Liver (tissue), 7 donors: ENCODE measurements at regions not wholly inside any gene's neighbourhood (a gene's known extent, or its start where the extent isn't known, plus 50 kb on each side); places are given as distances from the start of the nearest gene placed in this dataset.

Experiments
- DNase-seq: peaks from one replicate; pipeline ENCODE4 v3.0.0-alpha.2; 2017; ENCODE audit warnings: low spot score
- H3K27ac ChIP-seq, 2 donors: one replicate each; pipeline ENCODE4 v1.7.0; 2013; ENCODE audit warnings: inconsistent platforms in 2 of 2, low read length in 2 of 2, control low read depth in 1 of 2, low read depth in 1 of 2, mild to moderate bottlenecking in 1 of 2
- H3K27me3 ChIP-seq, 4 donors: one replicate each; pipeline versions ENCODE4 v1.6.1 to v1.7.0; 2013; ENCODE audit warnings: low read length in 3 of 4, inconsistent platforms in 1 of 4, mild to moderate bottlenecking in 1 of 4, moderate library complexity in 1 of 4; ENCODE audit not compliant: control insufficient read depth in 4 of 4, insufficient read depth in 4 of 4
- H3K36me3 ChIP-seq, 4 donors: one replicate each; pipeline versions ENCODE4 v1.6.1 to v1.7.0; 2013; ENCODE audit warnings: low read length in 3 of 4, mild to moderate bottlenecking in 3 of 4, low read depth in 1 of 4, moderate library complexity in 1 of 4; ENCODE audit not compliant: control insufficient read depth in 4 of 4, insufficient read depth in 3 of 4
- H3K4me1 ChIP-seq, 4 donors: one replicate each; pipeline versions ENCODE4 v1.6.1 to v1.7.0; 2013; ENCODE audit warnings: low read length in 3 of 4, mild to moderate bottlenecking in 3 of 4, moderate library complexity in 1 of 4; ENCODE audit not compliant: control insufficient read depth in 4 of 4, insufficient read depth in 4 of 4
- H3K4me3 ChIP-seq, 3 donors: one replicate each; pipeline versions ENCODE4 v1.6.1 to v1.7.0; 2013; ENCODE audit warnings: low read length in 3 of 3, control low read depth in 1 of 3, low read depth in 1 of 3, mild to moderate bottlenecking in 1 of 3
- H3K9ac ChIP-seq, 2 donors: one replicate each; pipeline ENCODE4 v1.7.0; 2013; ENCODE audit warnings: low read length in 2 of 2, mild to moderate bottlenecking in 2 of 2, moderate library complexity in 2 of 2, control low read depth in 1 of 2, low read depth in 1 of 2
- H3K9me3 ChIP-seq, 4 donors: one replicate each; pipeline versions ENCODE4 v1.6.1 to v1.7.0; 2013; ENCODE audit warnings: low read length in 3 of 4; ENCODE audit not compliant: control insufficient read depth in 4 of 4
- EGR1 ChIP-seq, 2 donors: IDR thresholded peaks; 2 replicates each; pipeline ENCODE4 v1.6.1; 2016 to 2018; ENCODE audit warnings: antibody characterized with exemption in 2 of 2, low read depth in 2 of 2
- FOXA1 ChIP-seq: IDR thresholded peaks from 2 replicates; pipeline ENCODE4 v1.6.1; 2016; ENCODE audit warnings: antibody characterized with exemption
- FOXA2 ChIP-seq: IDR thresholded peaks from 2 replicates; pipeline ENCODE4 v1.6.1; 2016; ENCODE audit warnings: antibody characterized with exemption
- GABPA ChIP-seq, 2 donors: IDR thresholded peaks in 1 of 2; conservative IDR thresholded peaks in 1 of 2; 2 replicates each; pipeline ENCODE4 v1.6.1; 2016; ENCODE audit warnings: antibody characterized with exemption in 2 of 2, mild to moderate bottlenecking in 1 of 2, moderate library complexity in 1 of 2
- HNF4A ChIP-seq, 2 donors: conservative IDR thresholded peaks; 2 replicates each; pipeline ENCODE4 v1.6.1; 2016; ENCODE audit warnings: antibody characterized with exemption in 2 of 2, mild to moderate bottlenecking in 2 of 2
- HNF4G ChIP-seq: IDR thresholded peaks from 2 replicates; pipeline ENCODE4 v1.6.1; 2016; ENCODE audit warnings: antibody characterized with exemption
- JUND ChIP-seq, 2 donors: IDR thresholded peaks; 2 replicates each; pipeline ENCODE4 v1.6.1; 2016; ENCODE audit warnings: antibody characterized with exemption in 2 of 2
- MAX ChIP-seq: IDR thresholded peaks from 2 replicates; pipeline ENCODE4 v1.6.1; 2016; ENCODE audit warnings: antibody characterized with exemption
- NR2F2 ChIP-seq: IDR thresholded peaks from 2 replicates; pipeline ENCODE4 v1.6.1; 2016; ENCODE audit warnings: antibody characterized with exemption
- RAD21 ChIP-seq, 2 donors: IDR thresholded peaks; 2 replicates each; pipeline ENCODE4 v1.6.1; 2016; ENCODE audit warnings: antibody characterized with exemption in 2 of 2, mild to moderate bottlenecking in 2 of 2
- REST ChIP-seq: IDR thresholded peaks from 2 replicates; pipeline ENCODE4 v1.6.1; 2016; ENCODE audit warnings: antibody characterized with exemption, mild to moderate bottlenecking
- RXRA ChIP-seq, 2 donors: IDR thresholded peaks; 2 replicates each; pipeline ENCODE4 v1.6.1; 2017 to 2018; ENCODE audit warnings: antibody characterized with exemption in 2 of 2, mild to moderate bottlenecking in 1 of 2
- SP1 ChIP-seq: IDR thresholded peaks from 2 replicates; pipeline ENCODE4 v1.6.1; 2018; ENCODE audit warnings: antibody characterized with exemption, mild to moderate bottlenecking
- TAF1 ChIP-seq: conservative IDR thresholded peaks from 2 replicates; pipeline ENCODE4 v1.6.1; 2016; ENCODE audit warnings: antibody characterized with exemption, mild to moderate bottlenecking
- YY1 ChIP-seq: IDR thresholded peaks from 2 replicates; pipeline ENCODE4 v1.6.1; 2016; ENCODE audit warnings: antibody characterized with exemption, mild to moderate bottlenecking
- ZBTB33 ChIP-seq: IDR thresholded peaks from 2 replicates; pipeline ENCODE4 v1.6.1; 2016; ENCODE audit warnings: antibody characterized with exemption
- WGBS: extraction: QIAGEN DNeasy Blood & Tissue Kit; methylation state at CpG from one replicate; pipeline ENCODE4 v1.1.7; 2013; 5-methylcytosine and 5-hydroxymethylcytosine counted together
- TF ChIP-seq, protein P1 (sequence below): IDR thresholded peaks from 2 replicates; pipeline ENCODE4 v1.6.1; 2016; ENCODE audit warnings: antibody characterized with exemption
- donor health status: healthy.
- donor health status: healthy.
- donor health status: healthy.
- donor health status: healthy.

- H3K27me3 ChIP-seq = peaks cover 0 to 3% (median 0%) of the 10 kb centered on the region in 4 donors
- H3K36me3 ChIP-seq = no peaks in the 10 kb centered on the region
- no peaks in the 10 kb centered on the region for H3K9me3 ChIP-seq
- H3K4me3 ChIP-seq = no peak overlapping the region
- peak; percentile 29 for TF ChIP-seq MAX
- no peak for TF ChIP-seq YY1
- TF ChIP-seq RXRA (IDR thresholded peaks at IDR 0.05) = peak; percentile 32 to 59
- TF ChIP-seq NR2F2 = peak; percentile 91
- peak; percentile 6 to 18 for TF ChIP-seq RAD21 (IDR thresholded peaks at IDR 0.05)
- no peaks in the 10 kb centered on the region for H3K4me1 ChIP-seq
- H3K27ac ChIP-seq = no peak overlapping the region
- no peak overlapping the region for H3K9ac ChIP-seq
- DNase-seq = no peak
- 47% methylated on average over 8 of the region's 8 CpGs for WGBS
Measured at GRCh38 chr18:56321470-56321869, 316.9 kb downstream of the TXNL1 start.

- 87% methylated on average over 3 of the region's 3 CpGs for WGBS
- TF ChIP-seq FOXA2 = no peak
- no peak for TF ChIP-seq JUND (IDR thresholded peaks at IDR 0.05)
- TF ChIP-seq ZBTB33 = no peak
- no peak for DNase-seq
- Histone ChIP-seq H3K9ac (no peak overlapping the region), H3K27me3 (peaks cover 0 to 3% (median 0%) of the 10 kb centered on the region in 4 donors), H3K4me3 (no peak overlapping the region), H3K9me3 (no peaks in the 10 kb centered on the region), H3K27ac (no peak overlapping the region), H3K4me1 (no peaks in the 10 kb centered on the region), H3K36me3 (no peaks in the 10 kb centered on the region)
Measured at GRCh38 chr18:56319953-56320352, 318.4 kb downstream of the TXNL1 start.

DNA sequence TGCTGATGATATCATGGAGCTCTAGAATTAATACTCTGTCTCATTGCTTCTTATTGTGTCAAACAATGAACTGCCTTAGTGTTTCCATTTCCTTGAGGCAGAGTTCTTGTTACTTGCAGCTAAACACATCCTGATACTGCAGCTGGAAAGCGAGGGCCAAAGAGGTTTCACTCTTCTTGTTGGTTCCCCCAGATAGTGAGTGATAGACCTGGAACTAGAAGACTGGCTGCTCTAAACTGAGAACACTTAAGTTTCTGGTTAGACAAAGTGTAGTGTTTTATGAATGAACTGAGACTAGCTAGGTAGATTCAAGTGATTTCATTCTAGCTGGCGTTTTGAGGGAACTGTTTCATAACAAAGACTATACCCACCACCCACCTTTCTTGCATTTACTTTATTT lies 321.7 kb downstream of the TXNL1 start:
- no peak overlapping the region for H3K9ac ChIP-seq
- WGBS = 63% methylated on average over 2 of the region's 2 CpGs

More for the DNA sequence above, 321.7 kb downstream of the TXNL1 start:
- H3K27ac ChIP-seq = no peak overlapping the region
- no peaks in the 10 kb centered on the region for H3K4me1 ChIP-seq
- peaks cover 0 to 3% (median 0%) of the 10 kb centered on the region in 4 donors for H3K27me3 ChIP-seq
- no peaks in the 10 kb centered on the region for H3K9me3 ChIP-seq
- H3K36me3 ChIP-seq = no peaks in the 10 kb centered on the region
- H3K4me3 ChIP-seq = no peak overlapping the region
- TF ChIP-seq MAX = no peak
- no peak for TF ChIP-seq FOXA1
- no peak for TF ChIP-seq EGR1 (IDR thresholded peaks at IDR 0.05; ENCODE audit: low read depth in 2 of 2)
- no peak for TF ChIP-seq RAD21 (IDR thresholded peaks at IDR 0.05)
- no peak for TF ChIP-seq NR2F2
- no peak for TF ChIP-seq REST
- no peak for TF ChIP-seq RXRA (IDR thresholded peaks at IDR 0.05)
- TF ChIP-seq YY1 = no peak
- TF ChIP-seq HNF4G = no peak
- TF ChIP-seq HNF4A (conservative IDR thresholded peaks at IDR 0.05) = no peak
- no peak for TF ChIP-seq SP1
- no peak for TF ChIP-seq GABPA (IDR thresholded peaks at IDR 0.05 in 1 of 2, conservative IDR thresholded peaks at IDR 0.05 in 1 of 2)
- no peak for TF ChIP-seq FOXA2
- no peak for TF ChIP-seq JUND (IDR thresholded peaks at IDR 0.05)
- TF ChIP-seq TAF1 = no peak
- TF ChIP-seq, protein P1, sequence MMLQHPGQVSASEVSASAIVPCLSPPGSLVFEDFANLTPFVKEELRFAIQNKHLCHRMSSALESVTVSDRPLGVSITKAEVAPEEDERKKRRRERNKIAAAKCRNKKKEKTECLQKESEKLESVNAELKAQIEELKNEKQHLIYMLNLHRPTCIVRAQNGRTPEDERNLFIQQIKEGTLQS = no peak
- DNase-seq = no peak
